GM12878 (cell line): ENCODE measurements at regions not wholly inside any gene's neighbourhood (a gene's known extent, or its start where the extent isn't known, plus 50 kb on each side); places are given as distances from the start of the nearest gene placed in this dataset.
"Not testable (repeated sequence)": the region's sequence is repeated elsewhere in the genome, so short reads cannot be mapped to it uniquely, and the experiment has no call there.

ENCODE experiments used
- ATAC-seq: fragments of 200-7000 bp; cut with Tn5 transposase; 3 replicates; pipeline ENCODE4 v1.9.1; 2020; ENCODE audit warnings: mild to moderate bottlenecking, moderate library complexity
- BruUV-seq: library from RNA; stranded (reverse); fragments of 400-500 nt; replicated peaks from 2 replicates; lab custom pipeline; 2021; lab: Mats Ljungman, UMichigan
- CTCF ChIA-PET: fragments of 300-600 bp; sonication (Branson Sonifier 250); formaldehyde crosslinking; extraction: SDS; loops from one replicate; lab custom pipeline; 2021; ENCODE audit warnings: inconsistent platforms; lab: Yijun Ruan, JAX
- POLR2A ChIA-PET: fragments of 350-600 bp; formaldehyde crosslinking; extraction: SDS; loops from one replicate; lab custom pipeline; 2021; ENCODE audit warnings: inconsistent platforms; lab: Charles Lee
- RAD21 ChIA-PET: fragments of 300-600 bp; sonication (Branson Sonifier 250); formaldehyde crosslinking; loops from one replicate; lab custom pipeline; 2023; ENCODE audit warnings: antibody characterized with exemption; ENCODE audit not compliant: unreplicated experiment; lab: Charles Lee
- SMC1A ChIA-PET: fragments of 300-600 bp; sonication (Branson Sonifier 250); formaldehyde crosslinking; loops from one replicate; lab custom pipeline; 2023; ENCODE audit not compliant: unreplicated experiment, uncharacterized antibody; lab: Charles Lee
- DNase-seq: peaks from one replicate; pipeline ENCODE4 v3.0.0-alpha.2; 2011; ENCODE audit warnings: low read depth, low spot score
- FAIRE-seq: peaks from 3 replicates; lab custom pipeline; 2011; peaks lifted over from hg19 to GRCh38; lab: Jason Lieb, UNC
- H2AFZ ChIP-seq: 2 replicates; pipeline ENCODE4 v1.6.0; 2011; ENCODE audit warnings: low read depth, low read length, control low read depth; ENCODE audit not compliant: control insufficient read depth
- H3K27ac ChIP-seq: 2 replicates; pipeline ENCODE4 v1.5.1; 2011; ENCODE audit warnings: control low read depth; ENCODE audit not compliant: control insufficient read depth, insufficient read depth
- H3K27me3 ChIP-seq, 2 experiments: replicated peaks in 1 of 2; 2 replicates each; pipeline versions ENCODE4 v1.6.0 to v1.6.1; 2011; ENCODE audit warnings: low read length in 1 of 2; ENCODE audit not compliant: control insufficient read depth in 2 of 2, insufficient read depth in 2 of 2
- H3K36me3 ChIP-seq, 2 experiments: 2 replicates each; pipeline ENCODE4 v1.5.1; 2011; ENCODE audit warnings: low read length in 1 of 2; ENCODE audit not compliant: control insufficient read depth in 2 of 2, insufficient read depth in 2 of 2
- H3K4me1 ChIP-seq: 2 replicates; pipeline ENCODE4 v1.6.1; 2011; ENCODE audit warnings: mild to moderate bottlenecking, low read length, moderate library complexity, mixed read lengths; ENCODE audit not compliant: control insufficient read depth, insufficient read depth
- H3K4me2 ChIP-seq: 2 replicates; pipeline ENCODE4 v1.6.0; 2011; ENCODE audit warnings: control low read depth; ENCODE audit not compliant: control insufficient read depth, insufficient read depth
- H3K4me3 ChIP-seq: fragments of 200-600 bp; sonication (generic); 2 replicates; pipeline ENCODE4 v1.5.1; 2016
- H3K79me2 ChIP-seq: 2 replicates; pipeline ENCODE4 v1.6.0; 2011; ENCODE audit warnings: low read length; ENCODE audit not compliant: control insufficient read depth, insufficient read depth
- H3K9ac ChIP-seq: 2 replicates; pipeline ENCODE4 v1.8.0; 2011; ENCODE audit warnings: low read length, control low read depth, mixed read lengths; ENCODE audit not compliant: control insufficient read depth, insufficient read depth
- H3K9me3 ChIP-seq: replicated peaks from 3 replicates; pipeline ENCODE4 v1.5.1; 2011; ENCODE audit warnings: mild to moderate bottlenecking, low read length; ENCODE audit not compliant: control insufficient read depth, insufficient read depth
- H4K20me1 ChIP-seq: 2 replicates; pipeline ENCODE4 v1.6.0; 2011; ENCODE audit not compliant: control insufficient read depth, insufficient read depth
- E4F1 ChIP-seq: fragments of 450-650 bp; IDR thresholded peaks from 2 replicates; pipeline ENCODE4 v1.6.1; 2018; ENCODE audit warnings: borderline replicate concordance, mild to moderate bottlenecking; ENCODE audit not compliant: partially characterized antibody
- EP300 ChIP-seq, 2 experiments: fragments of 150-350 bp in 1 of 2; IDR thresholded peaks; 2 replicates each; pipeline ENCODE4 v1.6.1; 2011 to 2012; ENCODE audit warnings: low read depth in 2 of 2, low read length in 2 of 2, borderline replicate concordance in 1 of 2, improper control_type of control experiment in 1 of 2, inconsistent platforms in 1 of 2; ENCODE audit not compliant: control insufficient read depth in 1 of 2
- HDAC2 ChIP-seq: fragments of 200-600 bp; sonication (generic); IDR thresholded peaks from 2 replicates; pipeline ENCODE4 v1.6.1; 2017
- JUNB ChIP-seq: IDR thresholded peaks from 2 replicates; pipeline ENCODE4 v1.6.1; 2016; ENCODE audit warnings: antibody characterized with exemption, mild to moderate bottlenecking
- PRDM15 ChIP-seq: fragments of 450-650 bp; formaldehyde crosslinking; IDR thresholded peaks from 2 replicates; pipeline ENCODE4 v1.4.0; 2020; ENCODE audit warnings: mild to moderate bottlenecking, moderate library complexity
- RB1 ChIP-seq: fragments of 450-650 bp; formaldehyde crosslinking; IDR thresholded peaks from 2 replicates; pipeline ENCODE4 v1.6.1; 2017; ENCODE audit warnings: mild to moderate bottlenecking, borderline replicate concordance
- RBBP5 ChIP-seq: fragments of 200-600 bp; sonication (generic); conservative IDR thresholded peaks from 2 replicates; pipeline ENCODE4 v1.6.1; 2016
- RCOR1 ChIP-seq: conservative IDR thresholded peaks from 2 replicates; pipeline ENCODE4 v1.6.1; 2012; ENCODE audit warnings: low read depth, low read length, improper control_type of control experiment
- SREBF1 ChIP-seq: IDR thresholded peaks from 2 replicates; pipeline ENCODE4 v1.6.1; 2012; ENCODE audit warnings: mild to moderate bottlenecking, low read length
- WRNIP1 ChIP-seq: IDR thresholded peaks from 2 replicates; pipeline ENCODE4 v1.6.1; 2011; ENCODE audit warnings: low read depth, low read length, improper control_type of control experiment, borderline replicate concordance
- YBX1 ChIP-seq: fragments of 450-650 bp; IDR thresholded peaks from 2 replicates; pipeline ENCODE4 v1.6.1; 2016; ENCODE audit warnings: antibody characterized with exemption
- WGBS: methylation state at CpG from one replicate; pipeline ENCODE4 v1.1.6; 2016; ENCODE audit warnings: low lambda C conversion rate; ENCODE audit not compliant: insufficient replicate concordance, insufficient coverage; ENCODE audit errors: missing lambda C conversion rate; 5-methylcytosine and 5-hydroxymethylcytosine counted together
- in situ Hi-C: fragments of 300-500 bp; cut with MboI; formaldehyde crosslinking; loops from 9 replicates; pipeline ENCODE4 v1.14.3; 2018; ENCODE audit warnings: mixed read lengths
- intact Hi-C: fragments of 100-400 bp; cut with micrococcal nuclease; formaldehyde crosslinking; loops from one replicate; pipeline ENCODE4 v1.14.2; 2022; ENCODE audit not compliant: unreplicated experiment

- TF ChIP-seq RBBP5 (no peak), YBX1 (no peak), EP300 (IDR thresholded peaks at IDR 0.05; ENCODE audit: borderline replicate concordance in 1 of 2, control insufficient read depth in 1 of 2, low read depth in 2 of 2, low read length in 2 of 2) (no peak)
- TF ChIP-seq, all 136 proteins: peak for 0
Observed at GRCh38 chr9:103601287-103601686, 492.8 kb upstream of the SMC2 start (continued).

- not testable (repeated sequence) for ATAC-seq
Observed at GRCh38 chr9:103611950-103612349, 482.2 kb upstream of the SMC2 start.

GRCh38 chr9:103615994-103616393 lies 478.1 kb upstream of the SMC2 start:
- Histone ChIP-seq H3K4me1 (no peaks in the 10 kb centered on the region), H3K27me3 (no peaks in the 10 kb centered on the region), H3K36me3 (no peaks in the 10 kb centered on the region), H3K9ac (no peak overlapping the region), H3K79me2 (no peaks in the 10 kb centered on the region), H3K9me3 (no peaks in the 10 kb centered on the region), H3K4me2 (no peak overlapping the region), H3K4me3 (no peak overlapping the region), H2AFZ (no peak overlapping the region), H3K27ac (no peak overlapping the region), H4K20me1 (no peaks in the 10 kb centered on the region)
- POLR2A ChIA-PET = no interaction called here
- 20% methylated on average over 5 of the region's 5 CpGs for WGBS
- in situ Hi-C loops = no loop called here
- SMC1A ChIA-PET = no interaction called here
- RAD21 ChIA-PET = no interaction called here
- BruUV-seq = no TSS peak
- CTCF ChIA-PET = no interaction called here
- intact Hi-C loops = no loop called here
- ATAC-seq = no peak
- FAIRE-seq = no peak
- DNase-seq = no peak
- TF ChIP-seq RB1 = no peak
- TF ChIP-seq RCOR1 = no peak
- TF ChIP-seq E4F1 = no peak
- no peak for TF ChIP-seq RBBP5
- TF ChIP-seq WRNIP1 = no peak
- no peak for TF ChIP-seq PRDM15
- no peak for TF ChIP-seq JUNB
- no peak for TF ChIP-seq SREBF1
- TF ChIP-seq HDAC2 = no peak

More at GRCh38 chr9:103611950-103612349, 482.2 kb upstream of the SMC2 start:
- H3K79me2 ChIP-seq, H2AFZ ChIP-seq, H3K27me3 ChIP-seq, BruUV-seq, intact Hi-C loops, CTCF ChIA-PET, H3K36me3 ChIP-seq, H3K4me2 ChIP-seq, H3K9ac ChIP-seq, H3K9me3 ChIP-seq, H3K4me3 ChIP-seq, SMC1A ChIA-PET, DNase-seq, FAIRE-seq, H3K4me1 ChIP-seq, RAD21 ChIA-PET, H3K27ac ChIP-seq, in situ Hi-C loops, POLR2A ChIA-PET, H4K20me1 ChIP-seq: not testable (repeated sequence)
- WGBS = 58% methylated on average over 14 of the region's 14 CpGs
